Neural cell (in vitro differentiated cells): ENCODE measurements at regions not wholly inside any gene's neighbourhood (a gene's known extent, or its start where the extent isn't known, plus 50 kb on each side); places are given as distances from the start of the nearest gene placed in this dataset.

Source experiments
- H2AFZ ChIP-seq: fragments of 200-600, 300-800 bp; sonication (generic), shearing (Covaris generic); 2 replicates; pipeline ENCODE4 v1.6.0; 2014; ENCODE audit warnings: low read depth, mild to moderate bottlenecking, antibody characterized with exemption, low read length, moderate library complexity
- H3F3A ChIP-seq: fragments of 200-600 bp; shearing (Covaris generic); 2 replicates; pipeline ENCODE4 v1.6.1; 2016; ENCODE audit warnings: mild to moderate bottlenecking, moderate library complexity, mixed read lengths, antibody characterized with exemption, low read length; ENCODE audit not compliant: insufficient read depth, poor library complexity, severe bottlenecking
- H3K27ac ChIP-seq: fragments of 200-600, 300-800 bp; sonication (generic), shearing (Covaris generic); 2 replicates; pipeline ENCODE4 v1.5.1; 2014; ENCODE audit warnings: mild to moderate bottlenecking, low read length, moderate library complexity
- H3K27me3 ChIP-seq: fragments of 300-800, 200-600 bp; sonication (generic), shearing (Covaris generic); 2 replicates; pipeline ENCODE4 v1.6.0; 2014; ENCODE audit warnings: mild to moderate bottlenecking, low read depth, low read length, moderate library complexity; ENCODE audit not compliant: insufficient read depth
- H3K36me3 ChIP-seq: fragments of 300-800, 200-600 bp; sonication (generic), shearing (Covaris generic); 2 replicates; pipeline ENCODE4 v1.5.1; 2014; ENCODE audit warnings: mild to moderate bottlenecking, antibody characterized with exemption, low read length, moderate library complexity; ENCODE audit not compliant: insufficient read depth
- H3K4me2 ChIP-seq: fragments of 300-800, 200-600 bp; sonication (generic), shearing (Covaris generic); 2 replicates; pipeline ENCODE4 v1.6.0; 2014; ENCODE audit warnings: mild to moderate bottlenecking, low read length
- H3K4me3 ChIP-seq: fragments of 300-800, 200-600 bp; sonication (generic), shearing (Covaris generic); 2 replicates; pipeline ENCODE4 v1.5.1; 2014; ENCODE audit warnings: mild to moderate bottlenecking, low read length, moderate library complexity
- H3K79me2 ChIP-seq: fragments of 200-600 bp; shearing (Covaris generic); replicated peaks from 2 replicates; pipeline ENCODE4 v1.6.0; 2014; ENCODE audit warnings: mild to moderate bottlenecking, low read length, moderate library complexity; ENCODE audit not compliant: insufficient read depth
- H3K9ac ChIP-seq: fragments of 300-800, 200-600 bp; sonication (generic), shearing (Covaris generic); 2 replicates; pipeline ENCODE4 v1.6.1; 2016; ENCODE audit warnings: mild to moderate bottlenecking, low read length, mixed read lengths
- H3K9me2 ChIP-seq: fragments of 200-600 bp; shearing (Covaris generic); 2 replicates; pipeline ENCODE4 v1.6.1; 2016; ENCODE audit warnings: mild to moderate bottlenecking, low read length, mixed read lengths; ENCODE audit not compliant: insufficient read depth
- H3K9me3 ChIP-seq: fragments of 200-600, 300-800 bp; sonication (generic), shearing (Covaris generic); 2 replicates; pipeline ENCODE4 v1.6.1; 2016; ENCODE audit warnings: mild to moderate bottlenecking, mixed run types, low read length, moderate library complexity, mixed read lengths
- H4K20me1 ChIP-seq: fragments of 200-600 bp; shearing (Covaris generic); 2 replicates; pipeline ENCODE4 v1.6.1; 2016; ENCODE audit warnings: mild to moderate bottlenecking, mixed run types; ENCODE audit not compliant: insufficient read depth
- EP300 ChIP-seq: fragments of 450-650 bp; conservative IDR thresholded peaks from 2 replicates; pipeline ENCODE4 v1.6.1; 2014; ENCODE audit warnings: antibody characterized with exemption, mild to moderate bottlenecking, moderate library complexity; ENCODE audit not compliant: poor library complexity, severe bottlenecking
- EZH2 ChIP-seq: fragments of 200-600, 300-800 bp; shearing (Covaris generic), sonication (generic); IDR thresholded peaks from 2 replicates; pipeline ENCODE4 v1.6.1; 2014; ENCODE audit warnings: antibody characterized with exemption, low read length, borderline replicate concordance, mild to moderate bottlenecking; ENCODE audit not compliant: insufficient read depth, poor library complexity, severe bottlenecking
- MXI1 ChIP-seq: fragments of 450-650 bp; conservative IDR thresholded peaks from 2 replicates; pipeline ENCODE4 v1.6.1; 2014; ENCODE audit warnings: antibody characterized with exemption, mild to moderate bottlenecking; ENCODE audit not compliant: poor library complexity, severe bottlenecking
- POLR2AphosphoS5 ChIP-seq: IDR thresholded peaks from 2 replicates; pipeline ENCODE4 v1.6.1; 2012
- RAD21 ChIP-seq: fragments of 450-650 bp; conservative IDR thresholded peaks from 2 replicates; pipeline ENCODE4 v1.6.1; 2014; ENCODE audit warnings: antibody characterized with exemption, mild to moderate bottlenecking, moderate library complexity
- REST ChIP-seq: IDR thresholded peaks from 2 replicates; pipeline ENCODE4 v1.6.1; 2012; ENCODE audit warnings: borderline replicate concordance
- TAF1 ChIP-seq: IDR thresholded peaks from 2 replicates; pipeline ENCODE4 v1.6.1; 2012; ENCODE audit warnings: low read depth

- Histone ChIP-seq H3K4me2 (no peak overlapping the region), H3K79me2 (no peaks in the 10 kb centered on the region), H3K9ac (no peak overlapping the region), H3K4me3 (no peak overlapping the region), H2AFZ (no peak overlapping the region), H3F3A (no peaks in the 10 kb centered on the region), H3K9me3 (no peaks in the 10 kb centered on the region), H3K36me3 (no peaks in the 10 kb centered on the region), H3K9me2 (no peaks in the 10 kb centered on the region), H4K20me1 (no peaks in the 10 kb centered on the region), H3K27me3 (no peaks in the 10 kb centered on the region), H3K27ac (no peak overlapping the region)
- TF ChIP-seq EZH2 (no peak), POLR2AphosphoS5 (no peak), REST (no peak), MXI1 (no peak), RAD21 (no peak), EP300 (no peak)
These were observed 123.3 kb upstream of the PHACTR3 start for GRCh38 chr20:59481067-59481466.

- Histone ChIP-seq H3K4me2 (no peak overlapping the region), H3K27ac (no peak overlapping the region), H2AFZ (no peak overlapping the region), H3K9me3 (no peaks in the 10 kb centered on the region), H3K4me3 (no peak overlapping the region), H4K20me1 (no peaks in the 10 kb centered on the region), H3K9ac (no peak overlapping the region), H3K79me2 (no peaks in the 10 kb centered on the region), H3K9me2 (no peaks in the 10 kb centered on the region), H3F3A (no peaks in the 10 kb centered on the region), H3K36me3 (no peaks in the 10 kb centered on the region), H3K27me3 (no peaks in the 10 kb centered on the region)
- no peak for TF ChIP-seq REST
- no peak for TF ChIP-seq RAD21
- no peak for TF ChIP-seq TAF1
- no peak for TF ChIP-seq EZH2
These were observed 122.8 kb upstream of the PHACTR3 start for GRCh38 chr20:59481477-59482018.
